GM12875 (cell line): ENCODE measurements at regions not wholly inside any gene's neighbourhood (a gene's known extent, or its start where the extent isn't known, plus 50 kb on each side); places are given as distances from the start of the nearest gene placed in this dataset.

Experiments
- H3K4me3 ChIP-seq: one replicate; pipeline ENCODE4 v1.5.1; 2011; ENCODE audit warnings: low read depth, low read length, control low read depth
- TF ChIP-seq, protein P1 (sequence below): IDR thresholded peaks from 2 replicates; pipeline ENCODE4 v1.5.1; 2011; ENCODE audit warnings: low read depth, mild to moderate bottlenecking, control low read depth, inconsistent platforms, low read length, moderate library complexity, borderline replicate concordance; ENCODE audit not compliant: insufficient read depth

DNA sequence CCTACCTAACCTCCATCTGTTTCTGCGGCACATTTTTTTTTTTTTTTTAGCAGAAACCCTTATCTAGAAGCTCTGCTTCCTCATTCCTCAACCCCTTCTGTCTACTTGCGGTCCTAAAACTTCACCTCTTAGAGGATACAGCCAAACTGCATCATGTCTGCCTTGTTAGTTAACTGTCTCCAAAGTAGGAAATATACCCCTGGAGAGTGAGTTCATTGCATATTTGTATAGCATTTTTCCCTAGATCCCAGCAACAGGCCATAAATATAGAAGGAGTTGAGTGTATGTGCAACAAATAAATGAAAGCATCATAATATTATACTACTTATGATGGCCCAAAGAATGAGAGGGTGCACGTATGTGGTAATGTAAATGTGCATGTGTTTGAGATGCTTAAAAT, 1288.6 kb upstream of the GJE1 start:
- no peak overlapping the region for H3K4me3 ChIP-seq
- TF ChIP-seq, protein P1, sequence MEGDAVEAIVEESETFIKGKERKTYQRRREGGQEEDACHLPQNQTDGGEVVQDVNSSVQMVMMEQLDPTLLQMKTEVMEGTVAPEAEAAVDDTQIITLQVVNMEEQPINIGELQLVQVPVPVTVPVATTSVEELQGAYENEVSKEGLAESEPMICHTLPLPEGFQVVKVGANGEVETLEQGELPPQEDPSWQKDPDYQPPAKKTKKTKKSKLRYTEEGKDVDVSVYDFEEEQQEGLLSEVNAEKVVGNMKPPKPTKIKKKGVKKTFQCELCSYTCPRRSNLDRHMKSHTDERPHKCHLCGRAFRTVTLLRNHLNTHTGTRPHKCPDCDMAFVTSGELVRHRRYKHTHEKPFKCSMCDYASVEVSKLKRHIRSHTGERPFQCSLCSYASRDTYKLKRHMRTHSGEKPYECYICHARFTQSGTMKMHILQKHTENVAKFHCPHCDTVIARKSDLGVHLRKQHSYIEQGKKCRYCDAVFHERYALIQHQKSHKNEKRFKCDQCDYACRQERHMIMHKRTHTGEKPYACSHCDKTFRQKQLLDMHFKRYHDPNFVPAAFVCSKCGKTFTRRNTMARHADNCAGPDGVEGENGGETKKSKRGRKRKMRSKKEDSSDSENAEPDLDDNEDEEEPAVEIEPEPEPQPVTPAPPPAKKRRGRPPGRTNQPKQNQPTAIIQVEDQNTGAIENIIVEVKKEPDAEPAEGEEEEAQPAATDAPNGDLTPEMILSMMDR, result no peak

DNA sequence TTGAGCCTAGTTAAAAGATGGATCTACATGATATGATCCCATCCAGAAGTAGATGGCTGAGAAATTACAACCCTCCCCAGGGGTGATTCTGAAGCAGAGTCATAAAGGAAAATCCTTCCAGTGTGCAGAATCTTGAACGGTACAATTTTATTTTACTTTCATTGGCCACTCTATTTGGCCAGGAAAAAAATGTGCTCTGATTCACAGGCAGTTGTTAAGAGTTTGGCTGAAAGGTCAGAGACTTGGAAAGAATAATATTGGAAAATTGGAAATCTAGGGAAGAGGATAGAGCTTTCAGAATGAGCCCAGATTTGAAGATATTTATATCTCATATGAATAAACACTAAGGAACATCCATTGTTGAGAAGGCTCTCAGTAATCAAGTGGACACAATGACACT, 1299.3 kb upstream of the GJE1 start:
- H3K4me3 ChIP-seq, result no peak overlapping the region
- TF ChIP-seq, protein P1, result no peak

DNA sequence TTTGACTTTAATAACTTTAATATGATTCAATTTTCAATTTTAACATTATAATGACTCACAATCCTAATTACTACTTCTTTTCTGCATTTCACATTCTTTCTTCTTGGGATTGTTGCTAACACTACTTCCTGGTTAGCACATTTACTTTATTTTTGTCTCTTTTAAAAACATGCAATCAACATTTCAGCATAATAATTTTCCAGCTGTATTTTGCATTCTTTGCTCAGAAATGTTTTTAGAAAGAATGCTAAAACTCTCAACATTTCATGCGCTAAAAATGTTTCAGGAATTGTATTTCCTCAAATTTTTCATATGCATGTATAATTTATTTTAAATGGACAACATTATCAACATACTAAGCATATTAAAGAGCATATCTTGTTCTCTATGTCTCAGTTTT, 1302.1 kb upstream of the GJE1 start:
- H3K4me3 ChIP-seq, result no peak overlapping the region
- TF ChIP-seq, protein P1, result no peak

DNA sequence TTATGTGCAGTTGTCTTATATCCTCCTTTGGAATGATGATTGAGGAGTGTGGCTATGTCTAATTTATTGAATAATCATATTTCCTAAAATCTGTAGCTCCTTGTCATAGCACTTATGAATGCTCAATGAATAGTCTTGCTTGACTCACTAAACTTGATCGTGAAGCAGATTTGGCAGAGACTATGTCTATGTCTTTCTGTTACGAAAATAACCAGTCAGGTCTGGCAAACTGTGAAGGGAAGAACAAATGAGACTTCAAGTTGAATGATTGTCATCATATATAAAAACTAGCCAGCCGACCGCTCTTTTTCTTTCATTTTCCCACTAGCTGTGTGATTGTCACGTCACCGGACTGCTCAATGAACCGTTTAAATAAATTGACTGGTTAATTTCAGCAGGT, 1303.9 kb upstream of the GJE1 start:
- TF ChIP-seq, protein P1, result no peak
- H3K4me3 ChIP-seq, result no peak overlapping the region

DNA sequence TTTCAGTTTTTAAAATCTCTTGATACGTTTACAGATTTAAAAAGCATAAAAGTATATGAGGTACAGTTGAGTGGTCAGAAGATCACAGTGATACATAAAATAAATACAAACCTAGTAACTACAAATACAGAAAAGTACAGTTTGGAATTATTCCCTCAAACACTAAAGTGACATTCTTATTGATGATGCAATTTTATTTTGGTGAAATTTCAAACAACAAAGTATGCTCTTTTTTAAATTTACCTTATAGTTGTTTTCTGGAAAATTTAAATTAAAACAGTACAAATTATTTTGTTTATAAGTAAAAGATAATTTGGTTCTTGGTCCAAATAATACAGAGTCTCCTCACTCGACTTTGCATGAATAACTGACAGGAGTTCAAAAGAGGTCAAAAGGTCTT, 1305.1 kb upstream of the GJE1 start:
- TF ChIP-seq, protein P1, result no peak
- H3K4me3 ChIP-seq, result no peak overlapping the region

DNA sequence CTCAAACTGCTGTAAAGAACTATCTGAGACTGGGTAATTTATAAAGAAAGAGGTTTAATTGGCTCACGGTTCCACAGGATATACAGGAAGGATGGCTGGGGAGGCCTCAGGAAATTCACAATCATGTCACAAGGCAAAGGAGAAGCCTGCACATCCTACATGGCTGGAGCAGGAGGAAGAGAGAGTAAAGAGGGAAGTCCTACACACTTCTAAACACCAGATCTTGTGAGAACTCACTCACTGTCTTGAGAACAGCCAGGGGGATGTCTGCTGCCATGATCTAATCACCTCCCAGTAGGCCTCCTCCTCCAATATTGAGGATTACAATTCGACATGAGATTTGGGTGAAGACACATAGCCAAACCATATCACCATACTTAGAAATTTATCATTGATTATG, 1307.0 kb upstream of the GJE1 start:
- H3K4me3 ChIP-seq, result no peak overlapping the region
- TF ChIP-seq, protein P1, result no peak

DNA sequence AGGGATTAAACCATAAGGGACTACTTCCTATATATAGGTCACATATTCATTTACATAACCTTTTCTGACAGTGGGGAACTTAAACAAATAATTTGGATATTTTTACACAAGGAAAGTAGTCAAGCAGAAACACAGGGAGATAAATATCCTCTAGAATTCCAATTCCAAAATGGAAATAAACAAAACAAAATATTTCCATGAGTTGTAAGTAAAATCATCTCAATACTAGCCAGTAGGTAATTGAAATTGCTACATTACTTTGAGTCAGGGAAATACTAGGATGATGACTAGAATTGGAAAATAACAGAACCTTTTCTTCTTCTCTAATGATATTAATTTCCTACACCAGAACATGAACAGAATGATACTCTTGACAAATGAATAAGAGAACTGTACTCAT, 1308.1 kb upstream of the GJE1 start:
- no peak overlapping the region for H3K4me3 ChIP-seq
- TF ChIP-seq, protein P1, result no peak
